Lower leg skin (tissue), 3 donors: ENCODE measurements at regions not wholly inside any gene's neighbourhood (a gene's known extent, or its start where the extent isn't known, plus 50 kb on each side); places are given as distances from the start of the nearest gene placed in this dataset.

Experiments used
- CTCF ChIP-seq, 3 donors: fragments of 450-650 bp; IDR thresholded peaks; one replicate each; pipeline ENCODE4 v1.5.1; 2016; ENCODE audit warnings: antibody characterized with exemption in 3 of 3, mild to moderate bottlenecking in 3 of 3, moderate library complexity in 2 of 3
- POLR2A ChIP-seq, 2 donors: fragments of 450-650 bp; IDR thresholded peaks; one replicate each; pipeline ENCODE4 v1.6.1; 2016 to 2017; ENCODE audit warnings: antibody characterized with exemption in 2 of 2, mild to moderate bottlenecking in 1 of 2, moderate library complexity in 1 of 2

GRCh38 chrX:128634754-128635153 is 582.6 kb upstream of the ACTRT1 start:
- TF ChIP-seq POLR2A (IDR thresholded peaks at IDR 0.05), result no peak
- TF ChIP-seq CTCF (IDR thresholded peaks at IDR 0.05), result no peak
